Glomerular visceral epithelial cell (primary cell): ENCODE measurements at regions not wholly inside any gene's neighbourhood (a gene's known extent, or its start where the extent isn't known, plus 50 kb on each side); places are given as distances from the start of the nearest gene placed in this dataset.

ENCODE experiments used
- DNase-seq: peaks from one replicate; pipeline ENCODE4 v3.0.0-alpha.2; 2016; ENCODE audit errors: extremely low spot score

DNA sequence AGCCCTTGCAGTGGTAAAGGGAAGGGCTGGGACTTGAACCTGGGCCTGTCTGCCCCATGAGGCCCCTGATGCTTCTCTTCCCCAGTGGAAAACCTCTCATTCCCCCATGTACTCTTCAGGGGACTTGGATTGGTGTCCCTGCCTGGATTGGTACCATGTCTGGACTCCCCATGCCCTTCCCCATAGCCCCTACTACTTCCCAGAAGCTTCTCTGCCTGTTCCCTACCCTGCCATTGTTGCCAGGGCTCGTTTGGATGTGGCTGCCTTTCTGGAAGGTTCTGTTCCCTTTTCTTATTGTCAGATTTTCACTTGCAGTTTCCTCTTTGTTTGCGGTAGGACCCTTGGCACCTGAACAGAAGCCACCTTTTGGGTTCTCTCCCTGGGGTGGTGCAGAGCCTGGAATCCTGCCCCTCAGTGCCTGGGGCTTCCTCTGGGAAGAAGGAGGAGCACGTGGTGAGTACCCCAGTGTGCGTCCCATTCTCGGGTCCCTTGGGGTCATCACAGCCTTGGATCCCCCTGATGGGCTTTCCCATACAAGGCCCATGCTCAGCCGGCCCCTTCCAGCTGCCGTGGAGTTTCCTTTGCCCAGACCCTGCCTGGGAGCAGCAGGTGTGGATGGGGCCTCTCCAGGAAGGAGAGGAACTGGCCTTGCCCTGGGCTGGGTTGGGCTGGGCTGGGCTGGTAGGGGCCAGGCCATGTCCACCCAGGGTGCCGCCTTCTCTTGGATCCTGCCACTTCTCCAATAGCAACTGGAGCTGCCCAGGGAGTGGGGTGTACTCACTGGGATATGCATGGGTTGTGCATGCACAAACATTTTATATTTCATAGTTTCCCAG is 281.1 kb downstream of the PTPRU start:
- DNase-seq = no peak

DNA sequence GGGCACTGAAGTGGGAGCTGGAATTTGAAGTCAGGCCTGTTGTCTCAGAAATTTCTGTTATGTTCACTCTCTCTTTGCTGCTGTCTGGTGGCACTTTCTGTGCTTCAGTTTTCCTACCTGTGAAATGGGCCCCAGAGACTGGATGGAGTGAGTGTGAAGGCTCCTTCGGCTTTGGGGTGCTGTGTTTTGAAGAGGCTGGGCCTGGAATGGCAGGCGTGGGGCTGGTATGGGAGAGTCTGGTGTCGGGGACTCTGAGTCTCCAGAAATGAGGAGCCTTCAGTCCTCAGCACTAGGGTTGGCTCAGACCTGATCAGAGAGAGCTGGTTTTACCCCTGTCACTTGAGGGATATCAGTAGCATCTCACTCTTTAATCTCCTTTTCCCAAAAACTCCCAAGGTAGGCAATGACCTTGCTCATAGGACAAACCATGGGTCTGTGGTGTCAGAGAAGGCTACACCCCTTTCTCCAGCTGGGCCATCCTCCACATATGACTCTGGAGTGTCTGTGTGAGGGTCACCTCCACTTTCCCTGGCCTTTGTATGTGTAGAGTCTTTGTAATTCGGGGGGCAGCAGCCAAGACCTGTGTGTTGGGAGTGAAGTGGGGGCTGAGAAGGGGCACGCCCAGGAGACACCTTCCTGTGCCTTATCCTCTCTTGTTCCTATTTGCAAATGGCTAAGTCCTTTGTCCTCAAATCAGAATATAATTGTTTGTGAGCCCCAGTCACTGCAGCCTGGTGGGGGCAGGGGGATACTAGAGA is 279.9 kb downstream of the PTPRU start:
- no peak for DNase-seq

DNA sequence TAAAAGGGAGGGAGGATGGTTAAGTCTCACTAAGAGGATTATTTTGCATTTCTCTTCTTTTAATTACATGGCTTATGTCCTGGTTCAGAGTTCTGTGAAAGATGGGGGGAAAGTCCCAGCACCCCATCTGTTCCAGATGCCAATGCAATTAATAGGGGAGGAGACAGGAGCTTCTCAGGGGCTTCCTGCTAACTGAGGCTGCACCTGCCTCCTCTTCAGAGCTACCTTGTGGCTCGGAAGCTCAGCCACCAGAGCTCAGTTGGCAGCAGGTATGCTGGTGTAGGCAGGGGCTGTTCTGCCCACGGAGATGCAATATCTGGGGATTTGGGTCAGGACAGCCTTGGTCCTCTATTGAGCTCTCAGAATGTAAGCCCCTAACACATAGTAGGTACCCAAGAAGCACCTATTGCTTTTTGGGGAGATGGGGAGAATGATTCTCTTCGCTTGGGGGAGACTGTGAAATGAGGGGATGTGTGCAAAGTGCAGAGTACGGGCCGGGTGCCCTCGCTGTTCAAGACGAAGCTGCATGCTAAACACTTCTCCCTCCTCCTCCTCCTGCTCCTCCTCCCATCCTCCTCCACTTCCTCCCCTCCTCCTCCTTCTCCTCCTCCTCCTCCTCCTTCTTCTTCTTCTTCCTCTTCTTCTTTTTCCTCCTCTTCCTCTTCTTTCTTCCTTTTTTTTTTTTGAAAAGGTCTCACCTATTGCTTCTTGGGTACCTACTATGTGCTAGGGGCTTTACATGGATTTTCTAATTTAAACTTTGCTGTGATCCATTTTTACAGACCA is 279.0 kb downstream of the PTPRU start:
- DNase-seq = no peak

DNA sequence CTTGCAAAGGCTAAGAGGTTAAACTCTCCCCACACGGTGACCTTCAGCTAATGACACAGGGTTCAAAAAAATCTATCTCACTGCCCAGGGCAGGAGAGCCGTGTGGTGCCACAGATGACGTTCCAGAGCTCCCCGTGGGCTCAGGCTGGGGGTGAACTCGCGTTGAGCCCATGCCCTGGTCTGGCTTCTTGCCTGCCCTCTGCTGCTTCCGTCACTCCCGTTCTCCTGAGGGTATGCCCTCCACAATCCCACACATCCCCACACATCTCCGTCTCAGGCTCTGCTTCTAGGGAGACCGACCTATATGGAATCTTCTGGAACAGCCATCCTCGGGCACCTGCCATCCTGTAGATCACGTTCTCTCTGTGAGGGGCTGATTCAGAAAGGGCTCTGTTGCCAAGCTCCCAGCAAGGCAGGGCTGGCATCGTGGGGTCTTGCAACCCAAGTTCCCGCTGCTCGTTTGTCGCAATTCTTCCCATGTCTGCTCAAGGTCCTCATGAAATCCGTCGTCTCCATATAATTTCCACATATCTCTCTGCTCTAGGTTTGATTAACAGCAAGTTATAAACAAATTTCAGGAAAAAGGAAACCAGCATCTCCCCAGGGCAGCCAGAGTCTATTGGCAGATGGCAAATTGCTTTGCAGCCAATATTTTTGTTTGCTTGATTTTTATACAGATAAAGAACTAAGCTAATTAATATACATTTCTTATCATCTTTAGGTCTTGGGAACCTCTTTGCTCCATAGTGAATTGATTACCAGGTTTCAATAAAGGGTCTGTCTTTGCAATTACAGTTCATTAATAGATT is 278.2 kb downstream of the PTPRU start:
- DNase-seq = no peak

DNA sequence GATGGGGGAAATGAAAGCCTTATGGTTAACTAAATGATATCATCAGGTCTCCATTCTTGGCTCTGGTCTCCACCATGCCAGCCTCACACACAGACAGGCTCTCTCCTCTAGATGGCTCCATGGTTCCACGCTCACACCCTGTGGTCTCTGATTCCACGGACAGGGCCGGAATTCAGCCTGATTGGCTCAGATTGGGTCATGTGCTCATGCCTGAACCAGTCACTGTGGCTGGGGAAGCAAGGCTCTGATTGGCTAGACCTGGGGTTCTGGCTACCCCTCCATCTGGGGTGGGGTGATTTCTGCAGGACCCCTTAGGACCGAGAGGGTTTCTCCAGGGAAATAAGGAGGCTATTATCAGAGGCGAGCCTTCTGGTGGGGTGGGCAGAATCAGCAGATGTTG is 277.0 kb downstream of the PTPRU start:
- DNase-seq = peak; percentile 69

DNA sequence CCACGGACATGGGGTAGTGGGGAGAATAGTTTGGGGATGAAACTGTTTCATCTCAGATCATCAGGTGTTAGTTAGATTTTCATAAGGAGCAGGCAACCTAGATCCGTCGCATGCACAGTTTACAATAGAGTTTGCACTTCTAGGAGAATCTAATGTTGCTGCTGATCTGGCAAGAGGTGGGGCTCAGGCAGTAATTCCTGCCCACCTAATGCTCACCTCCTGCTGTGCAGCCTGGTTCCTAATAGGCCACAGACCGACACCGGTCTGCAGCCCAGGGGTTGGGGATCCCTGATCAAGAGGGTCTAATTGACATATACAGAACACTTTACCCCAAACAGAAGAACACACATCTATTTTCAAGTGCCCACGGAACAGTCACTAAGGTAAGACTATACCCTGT is 275.1 kb downstream of the PTPRU start:
- DNase-seq = no peak

GRCh38 chr1:29508458-29509107 is 272.3 kb downstream of the PTPRU start:
- no peak for DNase-seq

GRCh38 chr1:29506678-29507225 is 270.4 kb downstream of the PTPRU start:
- DNase-seq = no peak

- no peak for DNase-seq
Observed at GRCh38 chr1:29505532-29506220, 269.4 kb downstream of the PTPRU start.

GRCh38 chr1:29504709-29505410 is 268.5 kb downstream of the PTPRU start:
- DNase-seq = no peak

DNA sequence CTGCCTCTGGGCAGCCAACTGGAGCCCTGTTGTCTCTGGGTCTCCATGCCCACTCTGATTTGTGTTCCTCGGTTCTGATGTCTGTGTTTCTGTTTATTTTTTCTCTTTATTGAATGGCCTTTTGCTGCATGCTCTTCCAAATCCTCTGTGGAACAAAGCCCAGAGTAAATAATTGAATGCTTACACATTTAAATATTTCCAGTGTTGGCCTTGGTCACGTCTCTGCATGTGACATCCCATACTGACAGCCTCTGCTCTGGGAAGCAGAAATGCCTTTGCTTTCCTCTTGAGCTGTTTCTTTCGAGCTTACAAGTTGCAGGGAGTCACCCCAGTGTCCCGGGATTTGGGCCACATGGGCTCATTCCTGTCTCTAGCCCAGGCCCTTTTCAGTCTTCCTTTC is 267.9 kb downstream of the PTPRU start:
- no peak for DNase-seq

DNA sequence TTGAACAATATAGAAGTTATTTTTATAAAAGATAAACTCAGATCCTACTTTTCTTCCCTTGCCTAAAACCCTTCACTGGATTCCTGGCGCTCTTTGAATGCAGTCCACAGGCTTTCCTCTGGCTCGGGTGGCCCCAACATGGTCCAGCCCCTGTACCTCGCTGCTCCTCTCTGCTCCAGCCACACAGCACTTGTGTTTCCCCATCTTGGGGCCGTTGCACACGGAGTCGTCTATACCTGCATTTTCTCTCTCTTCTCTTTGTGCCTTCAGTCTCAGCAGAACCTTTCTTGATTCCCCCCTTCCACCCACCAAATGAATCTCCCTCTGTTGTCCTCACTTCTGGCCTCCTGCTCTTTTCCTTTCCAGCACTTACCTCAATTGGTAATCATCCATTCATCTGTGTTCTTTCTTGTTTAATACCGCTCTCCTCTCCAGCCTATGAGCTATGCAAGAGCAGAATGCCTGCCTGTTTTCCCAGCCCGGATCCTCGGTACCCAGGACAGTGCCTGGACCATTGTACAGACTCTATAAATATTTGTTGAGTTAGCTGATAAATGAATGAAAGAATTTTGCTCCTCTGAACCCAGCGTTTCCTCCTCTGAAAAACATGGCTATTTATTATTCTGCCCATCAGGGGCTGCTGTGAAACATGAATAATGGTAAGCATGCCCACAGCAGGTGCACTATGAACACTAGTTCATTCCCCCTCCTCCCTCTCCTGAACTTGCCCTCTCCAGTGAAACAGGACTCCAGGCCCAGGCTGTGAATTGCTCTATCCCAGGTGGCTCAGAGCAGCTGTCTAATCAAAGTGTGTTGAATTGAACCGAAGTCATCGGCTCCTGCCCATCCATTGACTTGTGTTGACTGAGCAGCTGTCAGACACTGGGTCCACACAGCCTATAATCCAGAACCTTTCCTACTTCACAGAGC is 266.9 kb downstream of the PTPRU start:
- no peak for DNase-seq

GRCh38 chr1:29502225-29502910 is 266.0 kb downstream of the PTPRU start:
- DNase-seq = no peak

DNA sequence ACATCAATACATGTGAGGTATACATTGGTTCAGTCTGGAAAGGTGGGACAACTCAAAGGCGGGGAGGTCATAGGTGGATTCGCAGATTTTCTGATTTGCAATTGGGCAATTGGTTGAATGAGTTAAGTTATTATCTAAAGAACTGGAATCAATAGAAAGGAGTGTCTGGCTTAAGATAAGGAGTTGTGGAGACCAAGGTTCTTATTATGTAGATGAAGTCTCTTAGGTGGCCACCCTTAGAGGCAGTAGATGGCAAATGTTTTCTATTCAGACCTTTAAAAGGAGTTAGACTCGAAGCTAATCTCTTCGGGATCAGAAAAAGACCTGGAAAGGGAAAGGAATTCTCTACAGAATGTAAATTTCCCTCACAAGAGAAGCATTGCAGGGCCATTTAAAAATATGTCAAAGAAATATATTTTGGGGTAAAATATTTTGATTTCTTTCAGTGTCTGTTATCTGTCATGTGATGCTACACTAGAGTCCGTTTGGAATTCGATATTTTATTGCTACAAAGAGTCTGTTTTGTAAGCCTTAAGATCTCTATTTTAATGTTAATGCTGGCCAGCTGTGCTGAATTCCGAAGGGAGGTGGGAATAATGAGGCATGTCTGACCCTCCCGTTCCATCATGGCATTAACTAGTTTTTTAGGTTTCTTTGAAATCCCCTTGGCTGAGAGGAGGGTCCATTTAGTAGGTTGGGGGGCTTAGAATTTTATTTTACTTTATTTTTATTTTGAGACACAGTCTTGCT is 265.1 kb downstream of the PTPRU start:
- DNase-seq = no peak

DNA sequence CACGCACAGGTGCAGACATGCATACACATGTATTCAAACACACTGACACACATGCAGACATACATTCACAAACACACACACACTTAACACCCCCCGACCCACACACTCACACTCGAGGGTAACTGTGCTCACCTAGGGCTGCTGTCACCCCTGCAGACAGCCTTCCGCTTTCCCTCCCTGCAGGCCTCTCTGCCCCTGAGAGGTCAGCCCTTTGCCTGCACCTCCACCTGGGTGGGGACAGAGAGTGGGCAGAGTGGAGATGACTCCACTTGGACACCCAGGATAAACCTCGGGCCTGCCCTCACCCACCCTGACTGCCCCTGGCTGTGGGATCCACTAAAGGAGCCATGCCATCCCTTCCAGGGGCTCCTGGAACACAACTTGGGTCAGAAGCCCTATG is 264.3 kb downstream of the PTPRU start:
- no peak for DNase-seq

DNA sequence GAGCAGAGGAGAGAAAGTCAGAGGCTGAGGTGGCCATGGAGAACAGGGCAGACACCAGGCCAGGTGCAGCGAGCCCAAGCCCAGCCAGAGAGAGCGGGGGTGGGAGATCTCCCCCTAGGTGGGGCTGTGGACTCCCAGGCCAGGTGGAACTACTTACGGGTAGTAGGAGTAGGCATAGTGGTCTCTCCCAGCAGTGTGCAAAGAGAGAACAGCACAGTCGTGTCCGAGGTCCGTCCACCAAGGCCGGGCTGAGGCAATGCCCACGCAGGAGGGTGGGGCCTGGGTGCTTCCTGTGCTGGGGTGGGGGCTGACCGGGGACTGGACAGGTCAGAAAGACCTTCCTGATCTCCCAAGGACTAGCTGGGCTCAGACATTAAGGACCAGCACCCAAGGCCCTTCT is 263.7 kb downstream of the PTPRU start:
- DNase-seq = no peak

GRCh38 chr1:29499104-29499650 is 262.9 kb downstream of the PTPRU start:
- no peak for DNase-seq
